Activated T-cell treated with anti-CD3 and anti-CD28 coated beads, Interleukin-2, amount 50 U/mL, for 72 hours (primary cell): ENCODE measurements at regions not wholly inside any gene's neighbourhood (a gene's known extent, or its start where the extent isn't known, plus 50 kb on each side); places are given as distances from the start of the nearest gene placed in this dataset.
A peak's percentile ranks its signal among the peaks of the same experiment; 100 is the strongest.

Experiments
- ATAC-seq, 2 donors: fragments of 150-1000 bp; cut with Tn5 transposase; replicated peaks in 1 of 2; 2 replicates each; pipeline ENCODE4 v1.10.0; 2021; ENCODE audit warnings: moderate library complexity in 2 of 2, mild to moderate bottlenecking in 1 of 2
- DNase-seq, 2 donors: peaks; one replicate each; pipeline ENCODE4 v3.0.0; 2021 to 2022; ENCODE audit warnings: mixed read lengths in 1 of 2
- H3K27ac Mint-ChIP-seq: one replicate; pipeline ENCODE4 v1.8.0; 2022; ENCODE audit warnings: mild to moderate bottlenecking, moderate library complexity, mixed read lengths
- H3K27me3 Mint-ChIP-seq: one replicate; pipeline ENCODE4 v1.8.0; 2022; ENCODE audit warnings: low read depth, mixed read lengths
- H3K36me3 Mint-ChIP-seq, 2 donors: one replicate each; pipeline ENCODE4 v1.8.0; 2022; ENCODE audit warnings: mixed read lengths in 2 of 2, mild to moderate bottlenecking in 1 of 2; ENCODE audit not compliant: insufficient read depth in 2 of 2
- H3K4me1 Mint-ChIP-seq: one replicate; pipeline ENCODE4 v1.8.0; 2022; ENCODE audit warnings: low read depth, mixed read lengths
- H3K4me3 Mint-ChIP-seq, 2 donors: one replicate each; pipeline ENCODE4 v1.8.0; 2022; ENCODE audit warnings: mild to moderate bottlenecking in 2 of 2, mixed read lengths in 2 of 2, moderate library complexity in 2 of 2
- H3K9me3 Mint-ChIP-seq, 2 donors: one replicate each; pipeline ENCODE4 v1.8.0; 2022; ENCODE audit warnings: mixed read lengths in 2 of 2

- DNase-seq (no peak), ATAC-seq (no peak)
- Mint-ChIP-seq H3K9me3 (peaks cover 0 to 4% of the 10 kb centered on the region in 2 donors), H3K4me1 (peaks cover 34% of the 10 kb centered on the region), H3K36me3 (peaks cover 3 to 5% of the 10 kb centered on the region in 2 donors), H3K4me3 (no peak overlapping the region), H3K27ac (no peak overlapping the region), H3K27me3 (peaks cover 32% of the 10 kb centered on the region)
Measured at GRCh38 chr21:29240136-29240535, 58.6 kb upstream of the BACH1 start.

- Mint-ChIP-seq H3K27me3 (peaks cover 21% of the 10 kb centered on the region), H3K4me3 (no peak overlapping the region), H3K27ac (no peak overlapping the region), H3K9me3 (peaks cover 0 to 4% of the 10 kb centered on the region in 2 donors), H3K4me1 (peaks cover 26% of the 10 kb centered on the region), H3K36me3 (peaks cover 3 to 5% of the 10 kb centered on the region in 2 donors)
- ATAC-seq, result no peak
- no peak for DNase-seq
Measured at GRCh38 chr21:29242201-29242600, 56.5 kb upstream of the BACH1 start.

- Mint-ChIP-seq H3K9me3 (peaks cover 0 to 4% of the 10 kb centered on the region in 2 donors), H3K4me1 (peaks cover 23% of the 10 kb centered on the region), H3K27ac (peak overlapping the region; percentile 34), H3K4me3 (no peak overlapping the region), H3K36me3 (peaks cover 3 to 5% of the 10 kb centered on the region in 2 donors), H3K27me3 (peaks cover 16% of the 10 kb centered on the region)
- ATAC-seq (no peak), DNase-seq (no peak)
Measured at GRCh38 chr21:29243188-29243587, 55.5 kb upstream of the BACH1 start.

GRCh38 chr21:29245104-29245643, 53.5 kb upstream of the BACH1 start:
- Mint-ChIP-seq H3K27me3 (peaks cover 18% of the 10 kb centered on the region), H3K9me3 (peaks cover 2 to 10% of the 10 kb centered on the region in 2 donors), H3K4me3 (peak overlapping the region in 1 of 2 donors; percentile 43), H3K36me3 (peaks cover 4 to 5% of the 10 kb centered on the region in 2 donors), H3K4me1 (peaks cover 15% of the 10 kb centered on the region), H3K27ac (no peak overlapping the region)
- DNase-seq (peak; percentile 52 to 64), ATAC-seq (peak; percentile 98 to 99)

GRCh38 chr21:29245863-29246262, 52.9 kb upstream of the BACH1 start:
- Mint-ChIP-seq H3K27ac (no peak overlapping the region), H3K4me3 (no peak overlapping the region), H3K9me3 (peaks cover 7 to 10% of the 10 kb centered on the region in 2 donors), H3K27me3 (peaks cover 24% of the 10 kb centered on the region), H3K4me1 (peaks cover 15% of the 10 kb centered on the region), H3K36me3 (peaks cover 3 to 5% of the 10 kb centered on the region in 2 donors)
- DNase-seq (no peak), ATAC-seq (no peak)

- no peak overlapping the region for H3K27ac Mint-ChIP-seq
- no peak for DNase-seq
Measured at GRCh38 chr21:29246614-29247013, 52.1 kb upstream of the BACH1 start.

GRCh38 chr21:29248124-29248523, 50.6 kb upstream of the BACH1 start:
- DNase-seq, result no peak
- ATAC-seq, result no peak
- H3K4me3 Mint-ChIP-seq, result no peak overlapping the region
- peaks cover 15% of the 10 kb centered on the region for H3K4me1 Mint-ChIP-seq
- peaks cover 33% of the 10 kb centered on the region for H3K27me3 Mint-ChIP-seq
- peaks cover 8 to 9% of the 10 kb centered on the region in 2 donors for H3K9me3 Mint-ChIP-seq
- no peak overlapping the region for H3K27ac Mint-ChIP-seq
- peaks cover 5 to 8% of the 10 kb centered on the region in 2 donors for H3K36me3 Mint-ChIP-seq

More at GRCh38 chr21:29246614-29247013, 52.1 kb upstream of the BACH1 start:
- peaks cover 29% of the 10 kb centered on the region for H3K27me3 Mint-ChIP-seq
- H3K4me1 Mint-ChIP-seq, result peaks cover 15% of the 10 kb centered on the region
- H3K4me3 Mint-ChIP-seq, result no peak overlapping the region
- peaks cover 3 to 8% of the 10 kb centered on the region in 2 donors for H3K36me3 Mint-ChIP-seq
- no peak for ATAC-seq
- H3K9me3 Mint-ChIP-seq, result peaks cover 7 to 10% of the 10 kb centered on the region in 2 donors
